K562 (cell line): ENCODE measurements at regions not wholly inside any gene's neighbourhood (a gene's known extent, or its start where the extent isn't known, plus 50 kb on each side); places are given as distances from the start of the nearest gene placed in this dataset.

Source experiments
- ATF7 ChIP-seq: fragments of 450-650 bp; IDR thresholded peaks from 2 replicates; pipeline ENCODE4 v1.7.1; 2014; ENCODE audit warnings: mild to moderate bottlenecking, moderate library complexity
- ERF ChIP-seq: fragments of 450-650 bp; formaldehyde crosslinking; IDR thresholded peaks from 2 replicates; pipeline ENCODE4 v1.4.0; 2020; ENCODE audit warnings: mild to moderate bottlenecking, mixed read lengths
- FOXA1 ChIP-seq: fragments of 450-650 bp; IDR thresholded peaks from 2 replicates; pipeline ENCODE4 v1.6.1; 2016; ENCODE audit warnings: mild to moderate bottlenecking, borderline replicate concordance
- GTF2F1 ChIP-seq: IDR thresholded peaks from 2 replicates; pipeline ENCODE4 v1.6.1; 2011; ENCODE audit warnings: low read depth, low read length, improper control_type of control experiment
- HNRNPK ChIP-seq: fragments of 200-400 bp; formaldehyde crosslinking; IDR thresholded peaks from one replicate; pipeline ENCODE4 v1.6.1; 2018; ENCODE audit warnings: mild to moderate bottlenecking, low read depth, low read length; ENCODE audit not compliant: poor library complexity, severe bottlenecking
- JUND ChIP-seq, 2 experiments: IDR thresholded peaks; 2 replicates in 1 of 2; 3 replicates in 1 of 2; pipeline ENCODE4 v1.6.1; 2011; ENCODE audit warnings: borderline replicate concordance in 2 of 2, low read depth in 2 of 2, low read length in 2 of 2, improper control_type of control experiment in 1 of 2, missing biosample characterization in 1 of 2, missing genetic modification characterization in 1 of 2, missing genetic modification reagents in 1 of 2
- PURB ChIP-seq: sonication (generic); formaldehyde crosslinking; IDR thresholded peaks from 2 replicates; pipeline ENCODE4 v1.9.0; 2021; ENCODE audit warnings: low read depth, mild to moderate bottlenecking, missing genetic modification reagents
- RFX1 ChIP-seq: fragments of 450-650 bp; IDR thresholded peaks from 2 replicates; pipeline ENCODE4 v1.6.1; 2016; ENCODE audit warnings: mild to moderate bottlenecking, moderate library complexity
- SIN3A ChIP-seq, 2 experiments: fragments of 150-350 bp in 1 of 2; IDR thresholded peaks; 2 replicates each; pipeline ENCODE4 v1.6.1; 2011 to 2016; ENCODE audit warnings: borderline replicate concordance in 2 of 2, low read depth in 2 of 2, low read length in 2 of 2, mild to moderate bottlenecking in 2 of 2, moderate library complexity in 2 of 2; ENCODE audit not compliant: control insufficient read depth in 1 of 2
- SNRNP70 ChIP-seq: fragments of 200-400 bp; formaldehyde crosslinking; optimal IDR thresholded peaks from 2 replicates; pipeline ENCODE3; 2017; ENCODE audit warnings: low read depth, low read length
- ZBTB7A ChIP-seq: IDR thresholded peaks from 2 replicates; pipeline ENCODE4 v1.6.1; 2011; ENCODE audit warnings: low read depth, mild to moderate bottlenecking, low read length, moderate library complexity, borderline replicate concordance; ENCODE audit not compliant: control insufficient read depth
- TF ChIP-seq, protein P1 (sequence below): sonication (generic); IDR thresholded peaks from 2 replicates; pipeline ENCODE4 v1.6.1; 2016
- TF ChIP-seq, protein P2 (sequence below), 3 experiments: IDR thresholded peaks in 2 of 3; conservative IDR thresholded peaks in 1 of 3; 2 replicates each; pipeline ENCODE4 v1.5.1; 2011 to 2012; ENCODE audit warnings: low read length in 3 of 3, mild to moderate bottlenecking in 3 of 3, control low read depth in 2 of 3, improper control_type of control experiment in 1 of 3, inconsistent platforms in 1 of 3, low read depth in 1 of 3, mixed read lengths in 1 of 3, moderate library complexity in 1 of 3; ENCODE audit not compliant: insufficient read depth in 2 of 3
- TF ChIP-seq, protein P3 (sequence below), 2 experiments: fragments of 450-650 bp; formaldehyde crosslinking in 1 of 2; IDR thresholded peaks; 2 replicates each; pipeline versions ENCODE4 v1.4.0 to v1.6.1; 2014 to 2020; ENCODE audit warnings: mild to moderate bottlenecking in 2 of 2, borderline replicate concordance in 1 of 2, low read depth in 1 of 2

- TF ChIP-seq PURB (CRISPR knock-in tag) (no peak), ZBTB7A (no peak), JUND (IDR thresholded peaks at IDR 0.05; ENCODE audit: borderline replicate concordance, low read depth, low read length) (no peak), JUND (tag; IDR thresholded peaks at IDR 0.05; ENCODE audit: borderline replicate concordance, low read depth, low read length) (no peak), ERF (CRISPR knock-in tag) (no peak), GTF2F1 (no peak), SIN3A (IDR thresholded peaks at IDR 0.05; ENCODE audit: borderline replicate concordance in 2 of 2, control insufficient read depth in 1 of 2, low read depth in 2 of 2, low read length in 2 of 2) (no peak), RFX1 (no peak), HNRNPK (no peak), ATF7 (no peak), FOXA1 (no peak), SNRNP70 (no peak)
- TF ChIP-seq, protein P1, sequence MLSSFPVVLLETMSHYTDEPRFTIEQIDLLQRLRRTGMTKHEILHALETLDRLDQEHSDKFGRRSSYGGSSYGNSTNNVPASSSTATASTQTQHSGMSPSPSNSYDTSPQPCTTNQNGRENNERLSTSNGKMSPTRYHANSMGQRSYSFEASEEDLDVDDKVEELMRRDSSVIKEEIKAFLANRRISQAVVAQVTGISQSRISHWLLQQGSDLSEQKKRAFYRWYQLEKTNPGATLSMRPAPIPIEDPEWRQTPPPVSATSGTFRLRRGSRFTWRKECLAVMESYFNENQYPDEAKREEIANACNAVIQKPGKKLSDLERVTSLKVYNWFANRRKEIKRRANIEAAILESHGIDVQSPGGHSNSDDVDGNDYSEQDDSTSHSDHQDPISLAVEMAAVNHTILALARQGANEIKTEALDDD: no peak
- TF ChIP-seq, protein P2, sequence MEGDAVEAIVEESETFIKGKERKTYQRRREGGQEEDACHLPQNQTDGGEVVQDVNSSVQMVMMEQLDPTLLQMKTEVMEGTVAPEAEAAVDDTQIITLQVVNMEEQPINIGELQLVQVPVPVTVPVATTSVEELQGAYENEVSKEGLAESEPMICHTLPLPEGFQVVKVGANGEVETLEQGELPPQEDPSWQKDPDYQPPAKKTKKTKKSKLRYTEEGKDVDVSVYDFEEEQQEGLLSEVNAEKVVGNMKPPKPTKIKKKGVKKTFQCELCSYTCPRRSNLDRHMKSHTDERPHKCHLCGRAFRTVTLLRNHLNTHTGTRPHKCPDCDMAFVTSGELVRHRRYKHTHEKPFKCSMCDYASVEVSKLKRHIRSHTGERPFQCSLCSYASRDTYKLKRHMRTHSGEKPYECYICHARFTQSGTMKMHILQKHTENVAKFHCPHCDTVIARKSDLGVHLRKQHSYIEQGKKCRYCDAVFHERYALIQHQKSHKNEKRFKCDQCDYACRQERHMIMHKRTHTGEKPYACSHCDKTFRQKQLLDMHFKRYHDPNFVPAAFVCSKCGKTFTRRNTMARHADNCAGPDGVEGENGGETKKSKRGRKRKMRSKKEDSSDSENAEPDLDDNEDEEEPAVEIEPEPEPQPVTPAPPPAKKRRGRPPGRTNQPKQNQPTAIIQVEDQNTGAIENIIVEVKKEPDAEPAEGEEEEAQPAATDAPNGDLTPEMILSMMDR (IDR thresholded peaks at IDR 0.05 in 2 of 3, conservative IDR thresholded peaks at IDR 0.05 in 1 of 3; ENCODE audit: insufficient read depth in 2 of 3, low read depth in 1 of 3, low read length in 3 of 3): no peak
- TF ChIP-seq, protein P3, sequence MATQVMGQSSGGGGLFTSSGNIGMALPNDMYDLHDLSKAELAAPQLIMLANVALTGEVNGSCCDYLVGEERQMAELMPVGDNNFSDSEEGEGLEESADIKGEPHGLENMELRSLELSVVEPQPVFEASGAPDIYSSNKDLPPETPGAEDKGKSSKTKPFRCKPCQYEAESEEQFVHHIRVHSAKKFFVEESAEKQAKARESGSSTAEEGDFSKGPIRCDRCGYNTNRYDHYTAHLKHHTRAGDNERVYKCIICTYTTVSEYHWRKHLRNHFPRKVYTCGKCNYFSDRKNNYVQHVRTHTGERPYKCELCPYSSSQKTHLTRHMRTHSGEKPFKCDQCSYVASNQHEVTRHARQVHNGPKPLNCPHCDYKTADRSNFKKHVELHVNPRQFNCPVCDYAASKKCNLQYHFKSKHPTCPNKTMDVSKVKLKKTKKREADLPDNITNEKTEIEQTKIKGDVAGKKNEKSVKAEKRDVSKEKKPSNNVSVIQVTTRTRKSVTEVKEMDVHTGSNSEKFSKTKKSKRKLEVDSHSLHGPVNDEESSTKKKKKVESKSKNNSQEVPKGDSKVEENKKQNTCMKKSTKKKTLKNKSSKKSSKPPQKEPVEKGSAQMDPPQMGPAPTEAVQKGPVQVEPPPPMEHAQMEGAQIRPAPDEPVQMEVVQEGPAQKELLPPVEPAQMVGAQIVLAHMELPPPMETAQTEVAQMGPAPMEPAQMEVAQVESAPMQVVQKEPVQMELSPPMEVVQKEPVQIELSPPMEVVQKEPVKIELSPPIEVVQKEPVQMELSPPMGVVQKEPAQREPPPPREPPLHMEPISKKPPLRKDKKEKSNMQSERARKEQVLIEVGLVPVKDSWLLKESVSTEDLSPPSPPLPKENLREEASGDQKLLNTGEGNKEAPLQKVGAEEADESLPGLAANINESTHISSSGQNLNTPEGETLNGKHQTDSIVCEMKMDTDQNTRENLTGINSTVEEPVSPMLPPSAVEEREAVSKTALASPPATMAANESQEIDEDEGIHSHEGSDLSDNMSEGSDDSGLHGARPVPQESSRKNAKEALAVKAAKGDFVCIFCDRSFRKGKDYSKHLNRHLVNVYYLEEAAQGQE (IDR thresholded peaks at IDR 0.05; ENCODE audit: borderline replicate concordance): no peak
- TF ChIP-seq, protein P3 (CRISPR knock-in tag; IDR thresholded peaks at IDR 0.05; ENCODE audit: low read depth): no peak
Measured at GRCh38 chr16:10324210-10324609, 61.7 kb upstream of the ATF7IP2 start.
